ENCODE measurements at regions not wholly inside any gene's neighbourhood (a gene's known extent, or its start where the extent isn't known, plus 50 kb on each side); places are given as distances from the start of the nearest gene placed in this dataset.

- H3K27ac ChIP-seq = no peak overlapping the region
- H3K4me3 ChIP-seq = no peak overlapping the region
- no peaks in the 10 kb centered on the region for H3K9me3 ChIP-seq
- 85 to 91% methylated on average over 14 of the region's 14 CpGs for WGBS, 2 donors
- H3K36me3 ChIP-seq = no peaks in the 10 kb centered on the region
- intact Hi-C loops (cut with DNase I) = no loop called here
- DNase-seq = no peak
- peaks cover 0 to 5% (median 0%) of the 10 kb centered on the region in 4 donors for H3K27me3 ChIP-seq
- TF ChIP-seq POLR2A (IDR thresholded peaks at IDR 0.05) (no peak), CTCF (IDR thresholded peaks at IDR 0.05) (no peak)
- no peaks in the 10 kb centered on the region for H3K4me1 ChIP-seq
Observed at GRCh38 chr11:15300341-15300740, 185.6 kb downstream of the INSC start.

- intact Hi-C loops (cut with DNase I) = no loop called here
- Histone ChIP-seq H3K4me1 (no peaks in the 10 kb centered on the region), H3K27me3 (peaks cover 0 to 6% (median 0%) of the 10 kb centered on the region in 4 donors), H3K36me3 (no peaks in the 10 kb centered on the region), H3K4me3 (no peak overlapping the region), H3K9me3 (no peaks in the 10 kb centered on the region), H3K27ac (no peak overlapping the region)
- no peak for DNase-seq
- TF ChIP-seq POLR2A (IDR thresholded peaks at IDR 0.05) (no peak), CTCF (IDR thresholded peaks at IDR 0.05) (no peak)
- WGBS, 2 donors = 8 to 23% methylated on average over 2 to 3 of the region's 4 CpGs
Observed at GRCh38 chr11:15307619-15308024, 192.9 kb downstream of the INSC start.

- intact Hi-C loops (cut with DNase I) = no loop called here
- H3K9me3 ChIP-seq = no peaks in the 10 kb centered on the region
- no peak overlapping the region for H3K27ac ChIP-seq
- no peaks in the 10 kb centered on the region for H3K36me3 ChIP-seq
- no peak for TF ChIP-seq CTCF (IDR thresholded peaks at IDR 0.05)
- TF ChIP-seq POLR2A (IDR thresholded peaks at IDR 0.05) = no peak
- no peak for DNase-seq
- WGBS, 2 donors = 47 to 61% methylated on average over 2 of the region's 2 CpGs
- H3K27me3 ChIP-seq = peaks cover 0 to 6% (median 0%) of the 10 kb centered on the region in 4 donors
- H3K4me1 ChIP-seq = no peaks in the 10 kb centered on the region
- H3K4me3 ChIP-seq = no peak overlapping the region
Observed at GRCh38 chr11:15308840-15309239, 194.1 kb downstream of the INSC start.

- no peak for TF ChIP-seq POLR2A (IDR thresholded peaks at IDR 0.05)
- TF ChIP-seq CTCF (IDR thresholded peaks at IDR 0.05) = no peak
- H3K4me1 ChIP-seq = no peaks in the 10 kb centered on the region
- 48 to 60% methylated on average over 1 of the region's 1 CpG for WGBS, 2 donors
- intact Hi-C loops (cut with DNase I) = no loop called here
- no peak overlapping the region for H3K4me3 ChIP-seq
- no peaks in the 10 kb centered on the region for H3K36me3 ChIP-seq
- DNase-seq = no peak
- peaks cover 0 to 6% (median 0%) of the 10 kb centered on the region in 4 donors for H3K27me3 ChIP-seq
- no peaks in the 10 kb centered on the region for H3K9me3 ChIP-seq
- no peak overlapping the region for H3K27ac ChIP-seq
Observed at GRCh38 chr11:15309296-15309695, 194.6 kb downstream of the INSC start.

GRCh38 chr11:15313862-15314261 lies 199.1 kb downstream of the INSC start:
- H3K36me3 ChIP-seq = no peaks in the 10 kb centered on the region
- H3K4me1 ChIP-seq = no peaks in the 10 kb centered on the region
- TF ChIP-seq POLR2A (IDR thresholded peaks at IDR 0.05) = no peak
- no peak for TF ChIP-seq CTCF (IDR thresholded peaks at IDR 0.05)
- no peak overlapping the region for H3K4me3 ChIP-seq
- no peak overlapping the region for H3K27ac ChIP-seq
- H3K9me3 ChIP-seq = no peaks in the 10 kb centered on the region
- 60 to 66% methylated on average over 2 of the region's 2 CpGs for WGBS, 2 donors
- no peaks in the 10 kb centered on the region for H3K27me3 ChIP-seq
- intact Hi-C loops (cut with DNase I) = no loop called here
- no peak for DNase-seq
